ENCODE measurements at regions not wholly inside any gene's neighbourhood (a gene's known extent, or its start where the extent isn't known, plus 50 kb on each side); places are given as distances from the start of the nearest gene placed in this dataset.

DNA sequence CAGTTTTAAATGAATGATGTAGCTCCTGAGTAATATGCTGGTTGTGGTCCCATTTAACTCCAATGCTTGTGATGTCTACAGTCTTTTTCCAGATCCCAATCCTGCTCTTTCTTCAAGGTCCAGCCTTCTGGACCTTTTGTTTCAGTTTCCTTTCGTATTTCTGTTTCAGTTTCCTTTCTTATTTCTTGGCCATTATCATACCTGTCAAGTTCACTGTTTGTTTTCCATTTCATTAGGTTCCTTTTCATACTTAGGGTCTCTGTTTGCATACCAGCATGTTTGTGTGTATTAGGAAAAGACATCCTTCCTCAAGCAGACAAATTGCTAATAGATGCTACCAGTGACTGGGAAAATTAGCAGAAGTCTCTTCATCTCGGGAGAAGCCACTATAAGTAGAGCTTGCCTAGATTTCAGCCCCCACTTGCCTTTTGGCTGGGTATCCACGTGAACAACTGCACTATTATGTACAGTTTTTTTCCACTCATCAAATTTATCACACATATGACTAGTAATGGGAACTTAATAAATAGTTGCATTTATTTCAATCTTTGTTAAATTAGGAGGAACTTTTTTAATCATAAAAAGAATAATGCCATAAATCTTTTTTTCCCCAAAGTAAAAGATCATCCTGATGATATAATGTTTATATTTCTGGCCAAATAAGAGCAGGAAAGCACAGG is 583.4 kb downstream of the BCKDHB start:
- Mint-ChIP-seq H3K9me3 (ENCODE audit: low read depth) (peaks cover 21% of the 10 kb centered on the region), H3K27me3 (no peaks in the 10 kb centered on the region), H3K36me3 (ENCODE audit: insufficient read depth) (peaks cover 3% of the 10 kb centered on the region), H3K4me3 (ENCODE audit: low read depth) (no peak overlapping the region), H3K27ac (no peak overlapping the region), H3K4me1 (ENCODE audit: low read depth) (peaks cover 3% of the 10 kb centered on the region)
- TF ChIP-seq, protein P1, sequence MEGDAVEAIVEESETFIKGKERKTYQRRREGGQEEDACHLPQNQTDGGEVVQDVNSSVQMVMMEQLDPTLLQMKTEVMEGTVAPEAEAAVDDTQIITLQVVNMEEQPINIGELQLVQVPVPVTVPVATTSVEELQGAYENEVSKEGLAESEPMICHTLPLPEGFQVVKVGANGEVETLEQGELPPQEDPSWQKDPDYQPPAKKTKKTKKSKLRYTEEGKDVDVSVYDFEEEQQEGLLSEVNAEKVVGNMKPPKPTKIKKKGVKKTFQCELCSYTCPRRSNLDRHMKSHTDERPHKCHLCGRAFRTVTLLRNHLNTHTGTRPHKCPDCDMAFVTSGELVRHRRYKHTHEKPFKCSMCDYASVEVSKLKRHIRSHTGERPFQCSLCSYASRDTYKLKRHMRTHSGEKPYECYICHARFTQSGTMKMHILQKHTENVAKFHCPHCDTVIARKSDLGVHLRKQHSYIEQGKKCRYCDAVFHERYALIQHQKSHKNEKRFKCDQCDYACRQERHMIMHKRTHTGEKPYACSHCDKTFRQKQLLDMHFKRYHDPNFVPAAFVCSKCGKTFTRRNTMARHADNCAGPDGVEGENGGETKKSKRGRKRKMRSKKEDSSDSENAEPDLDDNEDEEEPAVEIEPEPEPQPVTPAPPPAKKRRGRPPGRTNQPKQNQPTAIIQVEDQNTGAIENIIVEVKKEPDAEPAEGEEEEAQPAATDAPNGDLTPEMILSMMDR (IDR thresholded peaks at IDR 0.05; ENCODE audit: unreplicated experiment), result no peak
- no peak for DNase-seq (ENCODE audit: low spot score, unreplicated experiment)

GRCh38 chr6:80679992-80680391 is 573.5 kb downstream of the BCKDHB start:
- Mint-ChIP-seq H3K27me3 (no peaks in the 10 kb centered on the region), H3K36me3 (ENCODE audit: insufficient read depth) (peaks cover 4% of the 10 kb centered on the region), H3K4me3 (ENCODE audit: low read depth) (no peak overlapping the region), H3K27ac (no peak overlapping the region), H3K9me3 (ENCODE audit: low read depth) (peaks cover 24% of the 10 kb centered on the region), H3K4me1 (ENCODE audit: low read depth) (no peaks in the 10 kb centered on the region)
- TF ChIP-seq, protein P1 (IDR thresholded peaks at IDR 0.05; ENCODE audit: unreplicated experiment), result no peak
- no peak for DNase-seq (ENCODE audit: low spot score, unreplicated experiment)

GRCh38 chr6:80676386-80676785 is 569.9 kb downstream of the BCKDHB start:
- Mint-ChIP-seq H3K4me3 (ENCODE audit: low read depth) (no peak overlapping the region), H3K27ac (no peak overlapping the region), H3K36me3 (ENCODE audit: insufficient read depth) (peaks cover 4% of the 10 kb centered on the region), H3K9me3 (ENCODE audit: low read depth) (peaks cover 19% of the 10 kb centered on the region), H3K27me3 (no peaks in the 10 kb centered on the region), H3K4me1 (ENCODE audit: low read depth) (peaks cover 25% of the 10 kb centered on the region)
- no peak for DNase-seq (ENCODE audit: low spot score, unreplicated experiment)
- TF ChIP-seq, protein P1 (IDR thresholded peaks at IDR 0.05; ENCODE audit: unreplicated experiment), result no peak

DNA sequence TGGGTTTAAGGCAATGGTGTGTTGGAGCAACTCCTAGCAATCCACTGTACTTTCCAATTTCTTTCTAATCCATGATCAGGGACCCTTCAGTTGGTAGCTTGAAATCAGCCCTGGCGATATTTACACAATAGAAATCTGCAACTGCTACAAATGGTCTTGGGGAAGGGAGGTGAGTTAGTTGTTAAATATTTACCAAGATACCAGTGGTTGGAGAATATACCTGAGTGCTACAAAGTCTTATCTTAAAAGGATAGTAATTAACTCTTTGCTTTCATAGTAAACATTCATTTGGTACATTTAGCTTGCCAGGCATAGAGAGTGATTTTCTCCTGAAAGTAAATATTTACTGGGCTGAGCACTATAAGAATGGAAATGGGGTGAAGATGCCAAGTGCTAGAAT is 568.2 kb downstream of the BCKDHB start:
- Mint-ChIP-seq H3K4me3 (ENCODE audit: low read depth) (no peak overlapping the region), H3K4me1 (ENCODE audit: low read depth) (peaks cover 26% of the 10 kb centered on the region), H3K27ac (no peak overlapping the region), H3K9me3 (ENCODE audit: low read depth) (peaks cover 19% of the 10 kb centered on the region), H3K36me3 (ENCODE audit: insufficient read depth) (peaks cover 4% of the 10 kb centered on the region), H3K27me3 (no peaks in the 10 kb centered on the region)
- no peak for DNase-seq (ENCODE audit: low spot score, unreplicated experiment)
- TF ChIP-seq, protein P1 (IDR thresholded peaks at IDR 0.05; ENCODE audit: unreplicated experiment), result no peak

DNA sequence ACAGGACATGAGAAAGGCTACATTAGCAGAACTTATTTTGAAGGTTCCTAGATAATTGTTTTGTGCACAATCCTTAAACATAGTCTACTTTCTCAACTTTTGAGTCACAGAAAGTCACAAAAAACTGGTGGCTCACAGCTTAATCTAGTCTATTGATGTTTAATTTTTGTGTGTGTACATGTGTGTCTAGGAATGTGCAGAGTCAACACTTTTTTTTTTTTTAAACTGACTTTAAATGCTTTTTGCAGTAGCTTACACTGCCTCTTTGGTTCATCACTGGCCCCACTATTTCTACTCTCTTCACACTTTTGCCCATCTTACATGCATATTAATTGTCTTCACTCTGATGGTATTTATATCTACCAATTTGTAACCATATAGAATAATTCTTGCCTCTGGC is 566.9 kb downstream of the BCKDHB start:
- Mint-ChIP-seq H3K4me3 (ENCODE audit: low read depth) (no peak overlapping the region), H3K27me3 (no peaks in the 10 kb centered on the region), H3K4me1 (ENCODE audit: low read depth) (peaks cover 26% of the 10 kb centered on the region), H3K9me3 (ENCODE audit: low read depth) (peaks cover 16% of the 10 kb centered on the region), H3K36me3 (ENCODE audit: insufficient read depth) (peaks cover 4% of the 10 kb centered on the region), H3K27ac (no peak overlapping the region)
- TF ChIP-seq, protein P1 (IDR thresholded peaks at IDR 0.05; ENCODE audit: unreplicated experiment), result no peak
- DNase-seq (ENCODE audit: low spot score, unreplicated experiment), result no peak
